ENCODE measurements at regions not wholly inside any gene's neighbourhood (a gene's known extent, or its start where the extent isn't known, plus 50 kb on each side); places are given as distances from the start of the nearest gene placed in this dataset.
"Not testable (repeated sequence)": the region's sequence is repeated elsewhere in the genome, so short reads cannot be mapped to it uniquely, and the experiment has no call there.

DNA sequence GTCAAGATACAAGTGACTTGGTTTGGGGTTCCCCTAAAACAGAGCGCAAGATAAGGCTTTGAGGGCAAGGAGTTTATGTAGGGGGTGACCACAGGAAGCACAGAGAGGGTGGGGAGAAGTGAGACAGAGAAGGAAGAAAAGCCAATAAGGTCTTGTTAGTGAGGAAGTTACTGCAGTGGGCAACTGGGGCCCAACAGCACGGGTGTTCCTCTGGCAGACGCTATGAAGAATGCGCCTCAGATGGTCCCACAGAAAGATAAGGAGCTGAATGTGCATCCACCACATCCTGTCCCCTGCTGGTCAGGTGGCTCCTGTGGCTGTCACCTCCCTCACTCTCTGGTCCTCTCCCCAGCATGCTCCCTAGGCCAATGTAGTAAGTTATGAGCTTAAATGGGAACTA is 333.5 kb downstream of the TSHZ3 start:
- DNase-seq = no peak

DNA sequence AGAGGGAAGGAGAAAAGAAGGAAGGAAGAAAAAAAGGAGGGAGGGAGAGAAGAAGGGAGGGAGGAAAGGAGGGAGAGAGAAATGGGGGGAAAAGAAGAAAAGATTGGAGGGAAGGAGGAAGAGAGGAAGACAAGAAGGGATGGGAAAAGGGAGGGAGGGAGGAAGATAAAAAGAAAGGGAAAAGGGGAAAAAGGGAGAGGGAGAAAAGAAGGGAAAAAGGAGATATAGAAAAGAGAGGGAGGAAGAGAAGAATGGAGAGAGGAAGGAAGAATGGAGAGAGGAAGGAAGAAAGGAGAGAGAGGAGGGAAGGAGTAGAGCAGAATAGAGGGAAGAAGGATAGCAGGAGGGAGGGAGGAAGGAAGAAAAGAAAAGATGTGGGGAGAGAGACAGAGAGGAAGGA is 334.6 kb downstream of the TSHZ3 start:
- no peak for DNase-seq

DNA sequence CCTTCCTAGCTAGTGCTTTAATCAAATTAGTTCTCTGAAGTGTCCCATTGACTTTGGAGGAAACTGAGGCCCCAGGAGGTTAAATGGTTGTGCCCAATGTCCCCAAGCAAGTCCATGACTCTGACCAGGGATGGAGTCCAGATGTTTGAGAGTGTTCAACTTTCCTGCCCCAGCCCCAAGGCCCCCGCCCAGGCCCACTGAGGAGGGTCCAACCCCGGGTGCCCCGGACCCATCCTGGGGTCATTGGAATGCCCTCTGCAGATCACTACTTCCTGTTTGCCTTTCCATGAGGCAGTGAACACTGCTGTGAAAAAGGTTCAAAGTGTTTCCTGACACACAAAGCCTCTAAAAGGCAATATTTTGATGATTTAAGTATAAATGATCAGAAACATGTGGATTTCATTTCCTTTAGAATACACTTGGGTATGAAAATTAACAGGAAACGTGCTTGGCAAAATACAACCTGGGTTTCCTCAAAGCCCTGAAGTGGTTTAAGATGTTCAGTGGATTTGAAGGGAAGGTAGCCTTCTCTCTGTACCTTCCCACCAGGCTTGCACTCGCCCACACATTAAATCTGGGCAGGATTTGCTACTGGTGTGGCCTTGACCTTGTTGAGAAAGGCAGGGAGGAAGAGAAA is 335.7 kb downstream of the TSHZ3 start:
- DNase-seq = no peak

DNA sequence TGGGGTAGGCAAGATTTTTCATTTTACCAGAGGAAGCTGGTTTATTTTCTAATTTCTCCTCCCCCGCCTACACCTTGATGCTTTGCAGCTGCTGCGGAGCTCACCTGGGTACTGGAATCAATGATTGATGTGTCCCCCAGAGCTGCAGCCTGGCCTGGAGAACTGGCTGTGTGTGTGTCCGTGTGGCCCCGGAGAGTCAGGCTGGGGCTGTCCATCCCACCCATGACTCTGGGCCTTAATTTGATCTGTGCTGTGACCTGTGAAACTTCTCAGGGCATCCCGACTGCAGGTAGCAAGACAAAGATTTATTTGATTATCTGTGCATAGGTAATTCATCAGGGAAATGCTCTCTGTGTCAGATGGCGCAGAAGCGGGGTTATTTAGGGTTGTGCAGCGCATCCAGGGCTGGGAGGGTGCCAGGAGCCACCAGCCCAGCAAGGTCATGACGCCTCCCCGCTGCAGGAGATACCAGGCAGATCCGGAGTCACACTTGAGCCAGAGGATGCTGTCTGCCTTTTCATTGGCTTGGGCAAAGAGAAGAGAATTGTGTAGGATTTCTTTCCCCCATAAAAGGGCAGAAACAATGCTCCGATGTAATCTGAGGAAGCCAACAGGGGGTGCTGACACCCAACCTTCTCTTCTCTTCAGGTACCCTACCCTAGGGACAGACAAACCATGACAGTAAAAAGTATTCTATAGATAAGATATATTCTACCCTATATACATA is 346.6 kb downstream of the TSHZ3 start:
- DNase-seq = no peak

DNA sequence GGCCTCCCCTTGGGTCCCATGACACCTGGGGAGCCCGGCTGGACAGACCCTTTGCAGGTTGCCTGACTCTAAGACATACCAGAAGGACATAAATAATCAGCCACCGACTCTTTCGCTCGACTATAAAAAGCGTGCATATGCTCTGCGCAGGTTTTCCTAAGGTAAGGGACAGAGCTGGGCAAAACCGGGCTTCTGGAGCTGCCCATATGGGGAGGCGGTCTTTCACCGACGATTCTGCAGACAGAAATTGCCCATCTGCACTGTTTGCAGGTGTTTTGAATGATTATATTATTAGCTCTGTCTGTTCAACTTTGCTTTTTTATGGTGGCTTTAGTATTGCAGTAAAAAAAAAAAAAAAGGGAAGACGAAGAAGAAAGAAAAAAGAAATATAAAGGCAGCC is 347.2 kb downstream of the TSHZ3 start:
- no peak for DNase-seq

DNA sequence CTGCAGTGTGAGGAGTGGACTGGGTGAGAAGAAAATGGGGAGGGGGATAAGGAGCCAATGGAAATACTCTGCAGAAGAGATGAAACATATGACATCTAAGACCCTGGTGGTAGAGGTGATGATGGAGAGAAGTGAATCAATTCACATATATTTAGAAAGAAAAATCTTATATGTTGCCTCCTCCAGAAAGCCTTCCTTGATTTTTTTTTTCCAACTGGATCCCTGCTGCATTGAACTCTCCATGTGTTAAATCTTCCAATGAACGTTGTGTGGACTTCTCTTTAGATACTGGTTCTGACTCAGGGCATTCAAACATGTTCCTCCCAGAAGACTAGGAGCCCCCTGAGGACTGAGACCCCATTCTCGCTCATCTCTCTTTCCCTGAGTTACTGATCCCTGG is 348.3 kb downstream of the TSHZ3 start:
- DNase-seq = no peak

DNA sequence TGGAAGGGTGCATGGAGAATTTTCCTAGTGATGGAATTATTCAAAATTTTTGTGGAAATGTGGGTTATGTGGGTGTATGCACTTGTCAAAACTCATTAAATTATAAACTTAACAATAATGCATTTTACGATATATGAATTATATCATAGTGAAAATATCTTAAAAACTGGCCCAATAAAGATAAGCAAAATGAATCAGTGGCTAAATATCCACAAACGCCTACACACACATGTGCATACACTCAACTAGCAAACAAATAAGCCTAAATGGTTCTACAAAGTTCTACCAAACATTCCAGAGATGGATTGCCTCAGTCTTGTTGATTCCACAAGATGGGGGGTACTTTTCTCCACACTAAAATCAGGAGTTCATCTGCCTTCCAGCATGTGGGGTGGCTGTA is 349.5 kb downstream of the TSHZ3 start:
- no peak for DNase-seq

DNA sequence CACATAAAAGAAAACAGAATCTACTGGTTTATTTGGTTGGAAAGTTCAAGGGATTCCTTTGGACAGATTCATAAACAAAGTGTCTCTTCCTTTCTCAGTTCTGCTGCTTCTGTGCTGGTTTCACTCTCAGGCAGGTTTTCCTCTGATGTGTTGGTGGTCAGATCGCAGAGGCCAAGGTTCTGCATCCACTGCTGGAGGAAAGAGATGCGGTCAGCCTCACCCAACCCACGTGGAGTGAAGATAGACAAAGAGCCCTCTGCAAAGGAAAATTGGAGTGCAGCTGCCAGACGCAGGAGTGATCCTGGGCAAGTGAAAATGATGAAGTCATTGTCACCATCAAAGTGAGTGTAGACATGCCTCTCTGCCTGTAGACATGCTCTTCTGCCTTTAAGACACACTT is 352.0 kb downstream of the TSHZ3 start:
- no peak for DNase-seq

DNA sequence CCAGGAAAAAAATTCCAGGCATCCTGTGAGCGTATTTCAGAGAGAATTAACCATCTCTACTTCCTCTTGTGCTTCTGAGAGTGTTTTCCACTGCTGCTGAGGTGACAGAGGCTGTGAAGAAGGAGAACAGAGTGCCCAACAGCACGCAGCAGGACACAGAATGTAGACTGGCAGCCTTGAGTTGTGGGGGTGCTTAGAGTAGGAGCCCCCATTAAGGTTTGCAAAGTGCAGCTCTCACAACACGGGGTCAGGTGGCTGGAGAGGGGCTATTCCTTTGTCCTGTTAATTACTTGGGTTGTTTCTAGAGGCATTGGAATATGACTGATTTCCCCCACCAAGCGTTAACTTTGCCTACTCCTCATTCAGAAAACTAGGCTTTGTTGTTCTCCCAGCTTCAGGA is 370.6 kb downstream of the TSHZ3 start:
- DNase-seq = no peak

DNA sequence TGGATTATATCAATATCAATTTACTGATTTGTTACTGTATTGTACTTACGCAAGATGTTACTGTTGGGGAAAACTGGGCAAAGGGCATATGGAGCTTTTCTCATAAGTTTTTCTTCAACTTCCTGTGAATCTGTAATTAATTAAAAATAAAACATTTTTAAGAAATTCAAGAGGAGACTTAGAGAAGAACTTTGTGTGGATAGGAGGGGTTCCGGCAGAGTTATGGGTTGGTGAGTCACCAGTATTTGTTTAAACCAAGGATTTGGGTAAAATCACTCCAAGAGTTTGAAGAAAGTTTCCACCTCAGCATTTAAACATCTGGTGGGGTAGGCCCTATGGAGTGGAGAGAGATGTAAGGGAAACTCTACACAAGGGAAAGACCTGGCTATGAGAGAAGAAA is 379.6 kb downstream of the TSHZ3 start:
- DNase-seq = no peak

DNA sequence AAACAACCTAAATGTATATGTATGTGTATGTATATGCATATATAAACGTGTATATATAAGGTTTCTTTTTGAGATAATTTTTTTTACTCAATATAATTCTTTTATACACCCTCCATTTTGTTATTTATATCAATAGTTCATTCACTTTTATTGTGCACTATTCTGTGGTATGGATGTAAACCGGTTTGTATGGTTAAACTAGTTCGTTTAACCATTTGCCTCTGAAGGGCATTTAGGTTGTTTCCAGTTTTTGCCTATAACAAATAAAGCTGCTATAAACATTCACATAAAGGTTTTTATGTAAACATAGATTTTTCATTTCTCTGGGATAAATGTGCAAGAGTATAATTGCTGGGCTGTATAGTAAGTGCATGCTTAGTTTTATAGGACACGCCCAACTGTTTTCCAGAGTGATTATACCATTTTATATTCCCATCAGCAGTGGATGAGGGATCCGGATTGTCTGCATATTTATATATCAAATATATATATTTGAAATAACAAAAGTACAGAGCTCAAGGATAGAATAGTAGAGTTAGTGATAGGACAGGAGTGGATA is 380.3 kb downstream of the TSHZ3 start:
- DNase-seq = no peak

DNA sequence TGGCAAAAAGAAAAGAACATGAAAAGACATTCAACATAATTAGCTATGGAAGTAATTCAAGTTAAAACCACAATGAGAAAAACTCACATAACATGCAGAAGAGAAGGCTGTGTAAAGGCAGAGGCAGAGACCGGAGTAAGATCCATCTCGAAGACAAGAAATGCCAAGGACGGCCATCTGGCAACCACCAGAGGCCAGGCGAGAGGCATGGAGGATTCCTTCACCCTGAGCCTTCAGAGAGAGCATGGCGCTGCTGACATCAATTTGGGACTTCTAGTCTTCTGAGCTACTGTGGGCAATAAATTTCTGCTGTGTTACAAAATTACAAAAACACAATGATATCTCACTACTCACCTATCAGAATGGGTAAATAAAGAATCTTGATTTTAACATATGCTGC is 381.0 kb downstream of the TSHZ3 start:
- no peak for DNase-seq

DNA sequence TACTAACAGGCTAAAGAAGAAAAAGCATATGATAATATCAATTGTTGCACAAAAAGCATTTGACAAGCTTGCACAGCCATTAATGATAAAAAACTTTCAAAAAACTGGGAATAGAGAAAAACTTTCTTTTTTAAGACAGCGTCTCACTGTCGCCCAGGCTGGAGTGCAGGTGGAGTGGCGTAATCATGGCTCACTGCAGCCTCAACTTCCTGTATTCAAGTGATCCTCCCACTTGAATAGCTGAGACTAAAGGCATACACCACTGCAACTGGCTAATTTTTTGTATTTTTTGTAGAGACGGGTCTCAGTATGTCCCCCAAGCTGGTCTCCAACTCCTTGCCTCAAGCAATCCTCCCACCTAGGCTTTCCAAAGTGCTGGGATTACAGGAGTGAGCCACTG is 382.8 kb downstream of the TSHZ3 start:
- no peak for DNase-seq

DNA sequence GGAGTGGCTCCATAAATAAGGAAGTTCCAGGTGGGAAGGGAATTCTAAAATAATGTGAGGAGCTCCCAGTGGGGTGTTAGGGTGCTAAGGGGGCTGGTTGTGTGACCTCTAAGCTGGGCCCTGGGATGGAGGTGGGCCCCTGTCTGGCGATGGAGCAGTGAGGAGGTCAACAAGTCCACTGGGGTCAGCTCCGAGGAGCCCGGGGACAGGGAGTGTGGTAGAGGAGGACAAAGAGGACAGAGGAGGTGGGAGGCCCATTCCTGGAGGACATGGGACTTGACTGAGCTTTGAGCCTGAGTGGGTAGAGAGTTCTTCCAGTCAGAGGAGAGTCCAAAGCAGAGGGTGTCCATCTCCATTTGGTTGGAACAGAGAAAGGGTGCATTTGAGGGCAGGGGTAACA is 390.2 kb downstream of the TSHZ3 start:
- no peak for DNase-seq

DNA sequence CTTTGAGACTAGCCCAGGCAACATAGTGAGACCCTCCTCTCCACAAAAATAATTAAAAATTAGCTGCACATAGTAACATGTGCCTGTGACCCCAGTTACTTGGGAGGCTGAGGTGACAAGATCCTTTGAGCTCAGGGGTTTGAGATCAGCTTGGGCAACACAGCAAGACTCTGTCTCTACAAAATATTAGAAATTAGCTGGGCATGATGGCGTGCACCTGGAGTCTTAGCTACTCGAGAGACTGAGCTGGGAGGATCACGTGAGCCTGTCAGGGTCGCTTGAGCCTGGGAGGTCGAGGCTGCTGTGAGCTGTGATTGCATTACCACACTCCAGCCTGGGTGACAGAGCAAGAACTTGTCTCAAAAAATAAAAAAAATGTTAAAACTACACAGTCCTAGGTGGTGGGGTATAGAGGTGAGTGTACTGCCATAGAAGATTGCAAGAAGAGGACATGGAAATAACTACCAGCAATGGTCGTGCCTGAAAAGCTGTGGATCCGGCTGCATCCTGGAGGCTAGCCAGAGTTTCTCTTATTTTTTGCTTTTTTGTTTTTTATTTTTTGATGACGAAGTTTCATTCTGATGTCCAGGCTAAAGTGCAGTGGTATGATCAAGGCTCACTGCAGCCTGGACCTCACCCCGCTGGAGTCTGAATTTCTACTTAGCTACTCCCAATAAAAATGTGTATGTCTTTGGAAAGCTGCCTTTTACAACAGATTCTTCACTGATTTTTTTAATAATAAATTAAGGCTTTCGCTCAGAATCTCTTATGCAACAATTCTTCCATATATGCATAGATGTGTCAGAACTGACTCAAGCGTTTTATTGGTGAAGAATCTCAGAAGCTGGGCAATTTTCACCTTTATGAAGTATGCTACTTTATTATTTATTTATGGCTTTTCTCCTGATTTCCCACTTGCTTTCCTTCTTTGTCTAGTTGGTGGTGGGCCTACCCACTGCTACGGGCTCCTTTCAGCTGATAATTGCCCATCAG is 393.8 kb downstream of the TSHZ3 start:
- DNase-seq = no peak

DNA sequence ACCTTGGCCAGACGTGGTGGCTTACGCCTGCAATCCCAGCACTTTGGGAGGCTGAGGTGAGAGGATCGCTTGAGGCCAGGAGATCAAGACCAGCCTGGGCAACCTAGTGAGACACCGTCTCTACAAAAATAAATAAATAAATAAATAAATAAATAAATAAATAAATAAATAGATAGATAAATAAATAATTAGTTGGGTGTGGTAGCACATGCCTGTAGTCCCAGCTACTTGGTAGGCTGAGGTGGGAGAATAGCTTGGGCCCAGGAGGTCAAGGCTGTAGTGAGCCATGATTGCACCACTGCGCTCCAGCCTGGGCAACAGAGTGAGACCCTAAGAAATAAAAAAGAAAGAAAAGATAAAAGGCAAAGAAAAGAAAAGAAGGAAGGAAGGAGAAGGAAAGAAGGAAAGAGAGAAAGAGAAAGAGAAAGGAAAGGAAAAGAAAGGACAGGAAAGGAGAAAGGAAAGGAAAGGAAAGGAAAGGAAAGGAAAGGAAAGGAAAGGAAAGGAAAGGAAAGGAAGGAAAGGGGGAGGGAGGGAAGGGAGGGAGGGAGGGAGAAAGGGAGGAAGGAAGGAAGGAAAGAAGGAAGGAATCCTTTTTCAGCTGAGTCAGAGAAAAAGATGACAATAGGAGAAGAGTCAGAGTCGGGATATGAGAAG is 404.8 kb downstream of the TSHZ3 start:
- DNase-seq = not testable (repeated sequence)

DNA sequence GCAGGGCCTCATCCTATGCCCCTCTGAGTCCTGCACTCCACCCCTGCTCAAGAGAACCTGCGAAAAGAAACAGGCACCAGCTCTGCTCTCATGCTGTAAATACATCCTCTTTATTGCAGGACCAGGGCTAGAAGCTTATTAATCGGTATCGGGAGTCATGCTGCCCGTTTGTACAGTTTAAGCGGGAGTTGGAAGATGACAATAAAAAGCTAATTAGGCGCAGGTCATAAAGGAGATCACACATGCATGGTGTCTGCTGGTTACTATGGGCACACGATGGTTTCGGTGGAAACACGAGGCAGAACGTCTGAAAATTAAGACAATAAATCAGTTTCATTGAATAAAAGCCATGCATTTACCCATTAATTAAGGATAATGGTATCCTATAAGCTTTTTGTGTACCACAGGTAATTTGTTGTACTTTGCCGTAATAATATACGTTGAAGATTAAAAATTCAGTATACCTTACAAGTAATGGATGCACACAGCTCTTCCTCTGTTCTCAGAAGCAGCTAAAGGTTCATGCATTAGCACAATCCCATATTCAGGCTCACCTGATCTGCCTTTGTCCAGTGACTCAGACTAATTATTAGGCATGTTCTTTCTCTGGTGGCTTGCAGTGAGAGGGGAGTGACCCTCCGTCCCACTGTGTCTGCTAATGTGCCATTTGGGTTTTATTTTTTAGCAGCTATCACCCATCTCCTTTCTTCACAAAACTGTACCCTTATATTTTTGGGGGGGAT is 406.0 kb downstream of the TSHZ3 start:
- no peak for DNase-seq

DNA sequence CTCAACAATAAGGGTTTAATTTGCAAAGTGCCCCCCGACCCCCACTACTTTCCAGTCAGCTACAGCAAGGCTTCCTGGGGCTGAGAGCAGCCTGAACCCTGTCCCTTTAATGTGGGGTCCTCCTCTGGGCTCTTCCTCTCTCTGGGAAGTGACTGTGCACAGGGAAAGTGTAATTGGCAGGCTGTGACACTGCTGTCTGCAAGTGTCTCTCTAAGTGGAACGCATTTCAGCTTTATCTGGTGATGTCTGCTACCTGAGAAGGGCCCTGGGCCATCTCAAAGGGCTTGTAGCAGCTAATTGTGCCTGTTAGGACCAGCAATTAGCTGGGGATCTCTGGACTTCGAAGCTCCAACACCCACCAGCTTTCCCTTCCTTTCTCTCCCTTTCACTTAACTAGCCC is 406.6 kb downstream of the TSHZ3 start:
- no peak for DNase-seq

DNA sequence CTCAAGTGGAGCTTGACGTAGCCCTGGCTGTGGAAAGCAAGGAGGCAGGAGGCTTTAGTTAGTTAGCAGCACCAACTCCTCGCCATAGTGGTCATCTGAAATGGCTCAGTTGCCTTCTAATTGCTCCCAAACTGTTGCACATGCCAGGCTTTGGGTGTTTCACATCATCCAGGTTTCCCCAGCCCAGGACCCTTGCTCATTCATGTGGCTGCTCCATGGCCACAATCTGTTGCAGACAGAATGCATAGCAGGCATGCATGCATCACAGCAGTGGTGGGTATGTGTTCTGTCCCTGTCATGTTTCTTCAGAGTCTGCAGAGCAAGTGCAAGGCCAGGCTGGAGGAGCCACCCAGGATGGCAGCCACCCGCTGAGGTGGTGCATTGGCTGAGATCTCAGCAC is 407.6 kb downstream of the TSHZ3 start:
- no peak for DNase-seq

DNA sequence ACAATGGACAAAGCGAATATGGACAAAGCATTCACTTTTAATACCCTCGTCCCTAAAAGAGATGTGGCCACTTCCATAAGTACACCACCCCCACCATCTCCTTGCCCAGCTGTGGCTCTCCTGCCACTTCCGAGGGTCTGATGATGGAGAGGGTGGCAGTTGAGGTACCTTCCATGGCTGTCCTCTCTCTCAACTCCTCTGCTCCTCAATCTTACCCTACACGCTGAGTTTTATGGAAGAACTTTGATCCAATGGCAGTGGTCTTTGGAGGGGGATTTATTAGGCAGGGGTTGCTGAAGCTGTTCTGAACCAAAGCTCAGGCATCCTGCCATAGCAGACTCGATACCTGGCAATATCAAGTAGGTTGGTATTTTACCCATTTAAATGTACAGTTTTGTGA is 413.0 kb downstream of the TSHZ3 start:
- no peak for DNase-seq

DNA sequence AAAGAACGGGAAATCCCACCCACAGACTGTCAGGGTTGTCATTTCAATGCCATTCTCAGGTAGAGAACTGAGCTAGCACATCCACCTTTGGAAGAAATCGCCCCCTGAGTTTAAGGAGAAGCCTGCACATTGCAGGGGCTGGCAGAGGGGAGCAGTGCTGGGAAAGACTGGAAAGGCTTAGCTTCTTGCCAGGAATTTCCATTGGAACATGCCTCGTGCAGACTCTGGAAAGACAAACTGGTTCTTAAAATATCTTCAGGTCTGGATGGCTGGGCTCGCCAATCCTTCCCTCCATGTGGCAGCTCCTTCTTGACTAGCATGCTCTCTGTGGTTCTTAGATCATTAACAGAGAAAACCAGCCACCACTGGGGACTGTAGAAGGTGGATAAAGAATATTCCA is 414.1 kb downstream of the TSHZ3 start:
- no peak for DNase-seq

DNA sequence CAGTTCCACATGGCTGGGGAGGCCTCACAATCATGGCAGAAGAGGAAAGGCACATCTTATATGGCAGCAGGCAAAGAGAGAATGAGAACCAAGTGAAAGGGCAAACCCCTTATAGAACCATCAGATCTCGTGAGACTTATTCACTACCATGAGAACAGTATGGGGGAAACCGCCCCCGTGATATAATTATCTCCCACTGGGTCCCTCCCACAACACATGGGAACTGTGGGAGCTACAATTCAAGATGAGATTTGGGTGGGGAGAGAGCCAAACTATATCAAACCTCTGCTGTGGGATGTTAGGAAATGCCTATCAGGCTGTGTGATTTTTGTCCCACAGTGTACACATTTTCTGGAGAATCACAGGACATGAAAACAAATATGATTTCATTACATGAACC is 415.8 kb downstream of the TSHZ3 start:
- not testable (repeated sequence) for DNase-seq
